ENCODE measurements at regions not wholly inside any gene's neighbourhood (a gene's known extent, or its start where the extent isn't known, plus 50 kb on each side); places are given as distances from the start of the nearest gene placed in this dataset.

DNA sequence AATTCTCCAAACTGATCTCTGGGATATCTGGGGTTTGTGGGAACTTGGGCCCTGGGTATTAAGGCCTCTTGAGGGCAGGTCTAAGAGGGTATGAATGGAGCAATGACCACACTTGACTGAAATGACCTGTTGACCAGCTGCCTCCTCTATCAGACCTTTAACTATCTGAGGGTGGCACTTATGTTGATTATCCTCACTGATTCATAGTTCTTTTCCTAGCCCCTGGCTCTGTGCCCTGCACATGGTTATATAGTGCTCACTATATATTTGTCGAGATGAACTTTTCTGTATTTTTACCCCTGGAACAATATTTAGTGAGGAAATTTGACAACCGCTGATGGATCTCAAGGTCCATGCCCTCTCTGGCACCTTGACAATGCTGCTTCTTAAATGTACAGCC is 305.5 kb upstream of the PLET1 start (continued):
- TF ChIP-seq, protein P1, sequence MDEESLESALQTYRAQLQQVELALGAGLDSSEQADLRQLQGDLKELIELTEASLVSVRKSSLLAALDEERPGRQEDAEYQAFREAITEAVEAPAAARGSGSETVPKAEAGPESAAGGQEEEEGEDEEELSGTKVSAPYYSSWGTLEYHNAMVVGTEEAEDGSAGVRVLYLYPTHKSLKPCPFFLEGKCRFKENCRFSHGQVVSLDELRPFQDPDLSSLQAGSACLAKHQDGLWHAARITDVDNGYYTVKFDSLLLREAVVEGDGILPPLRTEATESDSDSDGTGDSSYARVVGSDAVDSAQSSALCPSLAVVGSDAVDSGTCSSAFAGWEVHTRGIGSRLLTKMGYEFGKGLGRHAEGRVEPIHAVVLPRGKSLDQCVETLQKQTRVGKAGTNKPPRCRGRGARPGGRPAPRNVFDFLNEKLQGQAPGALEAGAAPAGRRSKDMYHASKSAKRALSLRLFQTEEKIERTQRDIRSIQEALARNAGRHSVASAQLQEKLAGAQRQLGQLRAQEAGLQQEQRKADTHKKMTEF (CRISPR knock-in tag; IDR thresholded peaks at IDR 0.05), result no peak

DNA sequence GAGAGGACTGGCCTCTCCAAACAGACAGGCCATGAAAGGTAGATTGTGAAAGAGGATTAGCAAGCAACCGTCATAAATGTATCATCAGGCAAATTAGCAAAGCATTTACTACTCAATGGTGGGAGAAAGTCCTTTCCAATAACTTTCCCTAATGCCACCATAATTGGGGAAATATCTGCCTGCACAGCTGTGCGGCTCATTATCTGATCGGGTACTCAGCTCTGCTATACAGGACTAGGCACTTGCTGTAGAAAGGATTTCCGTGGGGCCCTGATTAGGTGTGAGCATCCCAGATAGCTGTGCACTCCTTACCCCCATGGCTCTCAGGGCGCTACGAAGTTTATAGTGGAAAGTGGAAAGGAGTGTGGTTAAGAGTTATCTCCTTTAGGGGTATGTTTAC is 309.7 kb upstream of the PLET1 start:
- Histone ChIP-seq H3K27ac (ENCODE audit: extremely low read length, insufficient read depth, low read length) (no peak overlapping the region), H3K4me3 (replicated peaks in 1 of 3; ENCODE audit: insufficient read depth in 1 of 3, low read depth in 2 of 3, low read length in 3 of 3) (no peak overlapping the region), H2AFZ (ENCODE audit: low read length) (no peak overlapping the region), H3K4me1 (ENCODE audit: insufficient read depth, low read length) (no peaks in the 10 kb centered on the region), H3K79me2 (ENCODE audit: insufficient read depth, low read length) (no peaks in the 10 kb centered on the region), H3K27me3 (ENCODE audit: control insufficient read depth in 1 of 2, insufficient read depth in 2 of 2, low read length in 2 of 2) (0 out of 5 replicates have a peak, but pooled peaks cover 0 to 7% of the 10 kb centered on the region in 2 experiments), H3K9me3 (ENCODE audit: low read length) (no peaks in the 10 kb centered on the region), H3K4me2 (ENCODE audit: low read depth, low read length) (no peak overlapping the region), H3K36me3 (replicated peaks in 1 of 2; ENCODE audit: control insufficient read depth in 1 of 2, insufficient read depth in 2 of 2, low read length in 2 of 2) (no peaks in the 10 kb centered on the region), H4K20me1 (ENCODE audit: insufficient read depth, low read length) (no peaks in the 10 kb centered on the region), H3K9ac (ENCODE audit: insufficient read depth, low read depth, low read length) (no peak overlapping the region)
- DNase-seq (ENCODE audit: low spot score) (no peak), FAIRE-seq (no peak), ATAC-seq (no peak)
- 18% methylated on average over 6 of the region's 6 CpGs for whole genome bisulfite sequencing (ENCODE audit: low lambda C conversion rate)
- POLR2A ChIA-PET, result no interaction called here
- BruUV-seq (replicated peaks), result no TSS peak
- in situ Hi-C loops (cut with HindIII; ENCODE audit: extremely low pct_ligation_motif_present, low pct_unique_long_range_greater_than_20kb), result no loop called here
- CTCF ChIA-PET (ENCODE audit: low intra/inter-chr PET ratio, low total read pairs), result no interaction called here
- intact Hi-C loops (cut with micrococcal nuclease; ENCODE audit: unreplicated experiment), result no loop called here
- TF ChIP-seq GFI1 (CRISPR knock-in tag; IDR thresholded peaks at IDR 0.05; ENCODE audit: borderline replicate concordance) (no peak), ZFP41 (CRISPR knock-in tag; IDR thresholded peaks at IDR 0.05; ENCODE audit: borderline replicate concordance) (no peak), ZNF337 (CRISPR knock-in tag; IDR thresholded peaks at IDR 0.05; ENCODE audit: borderline replicate concordance, low read depth) (no peak), ZNF75D (CRISPR knock-in tag; IDR thresholded peaks at IDR 0.05; ENCODE audit: borderline replicate concordance) (no peak), ZNF180 (CRISPR knock-in tag; IDR thresholded peaks at IDR 0.05; ENCODE audit: borderline replicate concordance, low read depth) (no peak), ZFP37 (CRISPR knock-in tag; IDR thresholded peaks at IDR 0.05; ENCODE audit: borderline replicate concordance) (no peak), ZNF264 (CRISPR knock-in tag; IDR thresholded peaks at IDR 0.05) (no peak), IKZF1 (IDR thresholded peaks at IDR 0.05) (no peak), NR2C2 (CRISPR knock-in tag; IDR thresholded peaks at IDR 0.05; ENCODE audit: borderline replicate concordance) (no peak), ZNF567 (CRISPR knock-in tag; IDR thresholded peaks at IDR 0.05; ENCODE audit: borderline replicate concordance) (no peak), HDAC1 (CRISPR knock-in tag; IDR thresholded peaks at IDR 0.05) (no peak), ISX (CRISPR knock-in tag; conservative IDR thresholded peaks at IDR 0.05) (no peak), ZNF747 (CRISPR knock-in tag; IDR thresholded peaks at IDR 0.05; ENCODE audit: borderline replicate concordance) (no peak), ZNF354B (CRISPR knock-in tag; IDR thresholded peaks at IDR 0.05) (no peak)
- TF ChIP-seq, protein P2, sequence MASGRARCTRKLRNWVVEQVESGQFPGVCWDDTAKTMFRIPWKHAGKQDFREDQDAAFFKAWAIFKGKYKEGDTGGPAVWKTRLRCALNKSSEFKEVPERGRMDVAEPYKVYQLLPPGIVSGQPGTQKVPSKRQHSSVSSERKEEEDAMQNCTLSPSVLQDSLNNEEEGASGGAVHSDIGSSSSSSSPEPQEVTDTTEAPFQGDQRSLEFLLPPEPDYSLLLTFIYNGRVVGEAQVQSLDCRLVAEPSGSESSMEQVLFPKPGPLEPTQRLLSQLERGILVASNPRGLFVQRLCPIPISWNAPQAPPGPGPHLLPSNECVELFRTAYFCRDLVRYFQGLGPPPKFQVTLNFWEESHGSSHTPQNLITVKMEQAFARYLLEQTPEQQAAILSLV (CRISPR knock-in tag; IDR thresholded peaks at IDR 0.05; ENCODE audit: borderline replicate concordance), result no peak
- TF ChIP-seq, protein P3, sequence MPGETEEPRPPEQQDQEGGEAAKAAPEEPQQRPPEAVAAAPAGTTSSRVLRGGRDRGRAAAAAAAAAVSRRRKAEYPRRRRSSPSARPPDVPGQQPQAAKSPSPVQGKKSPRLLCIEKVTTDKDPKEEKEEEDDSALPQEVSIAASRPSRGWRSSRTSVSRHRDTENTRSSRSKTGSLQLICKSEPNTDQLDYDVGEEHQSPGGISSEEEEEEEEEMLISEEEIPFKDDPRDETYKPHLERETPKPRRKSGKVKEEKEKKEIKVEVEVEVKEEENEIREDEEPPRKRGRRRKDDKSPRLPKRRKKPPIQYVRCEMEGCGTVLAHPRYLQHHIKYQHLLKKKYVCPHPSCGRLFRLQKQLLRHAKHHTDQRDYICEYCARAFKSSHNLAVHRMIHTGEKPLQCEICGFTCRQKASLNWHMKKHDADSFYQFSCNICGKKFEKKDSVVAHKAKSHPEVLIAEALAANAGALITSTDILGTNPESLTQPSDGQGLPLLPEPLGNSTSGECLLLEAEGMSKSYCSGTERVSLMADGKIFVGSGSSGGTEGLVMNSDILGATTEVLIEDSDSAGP (CRISPR knock-in tag; IDR thresholded peaks at IDR 0.05; ENCODE audit: borderline replicate concordance), result no peak
- TF ChIP-seq, protein P4, sequence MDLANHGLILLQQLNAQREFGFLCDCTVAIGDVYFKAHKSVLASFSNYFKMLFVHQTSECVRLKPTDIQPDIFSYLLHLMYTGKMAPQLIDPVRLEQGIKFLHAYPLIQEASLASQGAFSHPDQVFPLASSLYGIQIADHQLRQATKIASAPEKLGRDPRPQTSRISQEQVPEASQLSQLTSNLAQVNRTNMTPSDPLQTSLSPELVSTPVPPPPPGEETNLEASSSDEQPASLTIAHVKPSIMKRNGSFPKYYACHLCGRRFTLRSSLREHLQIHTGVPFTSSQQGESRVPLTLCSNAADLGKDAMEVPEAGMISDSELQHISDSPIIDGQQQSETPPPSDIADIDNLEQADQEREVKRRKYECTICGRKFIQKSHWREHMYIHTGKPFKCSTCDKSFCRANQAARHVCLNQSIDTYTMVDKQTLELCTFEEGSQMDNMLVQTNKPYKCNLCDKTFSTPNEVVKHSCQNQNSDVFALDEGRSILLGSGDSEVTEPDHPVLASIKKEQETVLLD (CRISPR knock-in tag; IDR thresholded peaks at IDR 0.05; ENCODE audit: low read depth), result no peak

All from HepG2 (cell line).